HG02870 (cell line): ENCODE measurements at regions not wholly inside any gene's neighbourhood (a gene's known extent, or its start where the extent isn't known, plus 50 kb on each side); places are given as distances from the start of the nearest gene placed in this dataset.
A peak's percentile ranks its signal among the peaks of the same experiment; 100 is the strongest.

ENCODE experiments used
- ATAC-seq: cut with Tn5 transposase; IDR thresholded peaks from one replicate; pipeline ENCODE4 v1.9.1; 2021; ENCODE audit warnings: mild to moderate bottlenecking, moderate library complexity; ENCODE audit not compliant: unreplicated experiment

DNA sequence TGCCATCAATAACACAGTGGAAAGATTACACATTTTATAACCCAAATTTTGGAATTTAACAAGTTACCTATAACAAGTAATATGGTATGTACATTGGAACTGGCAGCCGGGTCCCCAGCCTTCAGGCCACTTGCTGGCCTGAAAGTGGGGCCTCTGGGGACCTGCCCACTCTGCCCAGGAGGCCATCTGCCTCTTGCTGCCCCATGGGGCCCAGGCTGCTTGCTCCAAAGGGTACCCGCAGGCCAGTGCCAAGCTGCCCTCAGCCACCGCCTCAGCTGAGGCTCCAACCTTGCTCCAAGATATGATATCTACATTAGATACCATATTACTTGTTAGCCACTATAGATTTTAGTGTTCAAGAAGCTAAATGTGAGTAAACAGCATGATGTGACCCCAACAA, 120.8 kb upstream of the TMEFF2 start:
- no peak for ATAC-seq

DNA sequence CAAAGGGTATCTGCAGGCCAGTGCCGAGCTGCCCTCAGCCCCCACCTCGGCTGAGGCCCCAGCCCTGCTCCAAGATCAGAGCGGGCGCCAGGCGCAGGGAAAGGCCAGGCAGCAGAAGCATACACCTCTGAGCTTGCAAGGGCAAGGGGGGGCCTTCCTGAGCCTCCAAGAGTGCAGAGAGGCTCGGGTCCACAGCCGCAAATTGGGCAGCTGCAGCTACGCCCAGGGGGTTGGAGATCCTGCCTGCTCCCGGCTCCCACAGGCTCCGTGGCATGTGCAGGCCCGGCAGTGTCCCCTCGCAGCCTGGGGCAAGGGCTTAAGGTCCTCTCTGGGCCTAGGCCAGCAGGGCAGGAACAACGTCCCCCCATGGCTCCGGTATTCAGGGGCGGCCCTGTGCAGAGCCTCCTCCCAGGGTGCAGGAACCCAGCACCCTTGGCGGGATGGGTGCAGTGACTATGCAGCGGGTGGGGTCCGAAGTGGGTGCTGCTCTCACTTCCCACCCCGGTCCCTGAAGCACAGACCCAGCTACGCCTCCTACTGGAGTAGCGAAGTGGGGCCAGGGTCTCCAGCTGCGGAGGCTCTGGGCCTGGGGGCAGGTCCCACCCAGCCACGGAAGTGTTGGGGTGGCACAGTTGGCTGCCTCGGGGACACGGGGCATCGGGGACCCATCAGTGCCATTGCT, 120.2 kb upstream of the TMEFF2 start:
- ATAC-seq = no peak

DNA sequence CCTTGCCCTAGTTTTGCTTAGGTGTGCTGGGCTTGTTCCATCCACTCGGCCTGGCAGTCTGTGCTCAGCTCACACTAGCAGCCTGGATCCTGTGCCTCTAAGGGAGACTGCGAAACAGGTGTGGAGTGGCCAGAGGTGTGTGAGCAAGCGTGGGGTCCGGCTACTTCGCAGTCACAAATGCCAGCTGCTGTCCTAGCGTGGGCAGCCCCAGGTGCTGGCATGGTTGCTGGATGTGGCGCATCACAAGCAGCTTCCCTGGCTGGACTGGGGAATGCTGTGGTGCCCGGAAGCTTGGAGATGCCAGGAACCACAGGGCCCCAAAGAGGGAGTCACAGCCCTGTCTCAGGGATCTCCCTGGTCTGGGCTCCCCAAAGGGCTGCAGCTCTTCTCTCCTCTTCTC, 119.0 kb upstream of the TMEFF2 start:
- no peak for ATAC-seq

DNA sequence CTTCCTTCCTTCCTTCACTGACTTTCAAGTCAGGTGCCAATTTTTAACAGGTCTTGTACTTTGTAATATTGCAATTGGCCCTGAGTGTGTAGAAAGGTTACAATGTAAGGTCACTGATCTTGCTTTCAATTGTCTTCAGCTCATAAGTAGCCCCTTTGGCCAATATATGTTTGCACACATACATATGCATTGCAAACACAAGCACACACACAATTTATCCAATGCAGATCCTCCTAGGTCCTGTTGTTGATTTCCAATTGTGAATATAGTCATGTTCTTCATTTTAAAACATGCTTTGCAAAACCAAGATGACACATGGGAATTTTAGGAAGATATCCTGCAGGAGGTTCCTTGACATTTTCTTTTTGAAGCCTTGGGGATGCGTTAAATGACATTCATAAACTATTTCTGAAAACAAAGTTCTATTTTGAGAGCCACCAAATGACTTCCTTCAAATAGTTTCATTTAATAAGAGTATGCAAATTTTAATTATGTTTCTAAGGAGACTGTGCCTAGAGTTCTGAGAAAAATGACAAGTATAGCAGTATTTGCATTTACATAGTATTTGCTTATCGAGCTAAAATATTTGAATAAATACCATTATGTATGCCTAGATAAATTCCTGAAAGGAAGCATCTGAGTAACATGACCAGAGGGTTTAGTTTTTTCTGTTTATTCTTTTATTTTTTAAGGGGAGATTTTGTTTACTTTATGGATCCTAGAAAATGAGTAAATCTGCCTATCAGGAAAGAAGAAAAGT, 117.1 kb upstream of the TMEFF2 start:
- no peak for ATAC-seq

DNA sequence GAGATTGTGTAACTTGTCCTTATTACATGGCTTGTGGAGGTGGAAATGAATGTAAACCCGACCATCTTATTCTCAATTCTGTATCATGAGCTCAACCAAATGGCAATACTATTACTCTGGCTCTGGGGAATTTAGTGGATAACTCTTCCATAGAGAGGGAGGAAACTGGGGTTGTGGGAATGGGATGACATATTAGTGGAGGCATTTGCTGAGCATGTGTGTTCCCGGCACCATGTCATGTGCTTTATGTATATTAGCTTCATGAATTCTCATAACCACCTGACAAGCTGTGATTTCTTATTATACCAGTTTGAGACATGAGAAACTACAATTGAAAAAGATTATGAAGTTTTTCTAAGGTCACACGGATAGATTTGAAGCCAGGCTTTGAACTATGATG, 112.8 kb upstream of the TMEFF2 start:
- no peak for ATAC-seq

DNA sequence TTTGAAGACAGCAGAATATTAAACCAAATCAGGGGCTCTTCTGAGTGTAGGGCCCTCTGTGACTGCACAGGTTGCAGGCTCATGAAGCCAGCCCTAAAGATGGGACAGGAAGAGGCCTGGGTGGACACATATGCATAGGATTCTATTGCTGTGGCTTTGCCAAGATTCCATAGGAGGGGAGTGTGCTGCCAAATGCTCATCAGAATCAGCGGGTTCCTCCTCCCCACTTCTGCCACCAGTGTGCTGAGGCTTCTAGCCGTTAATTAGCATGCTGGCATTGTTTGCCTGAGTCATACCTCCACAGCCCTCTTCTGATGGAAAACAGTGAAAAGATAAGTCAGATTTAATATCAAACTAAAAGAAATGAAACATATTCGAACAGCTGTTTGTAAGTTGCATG, 103.9 kb upstream of the TMEFF2 start:
- no peak for ATAC-seq

DNA sequence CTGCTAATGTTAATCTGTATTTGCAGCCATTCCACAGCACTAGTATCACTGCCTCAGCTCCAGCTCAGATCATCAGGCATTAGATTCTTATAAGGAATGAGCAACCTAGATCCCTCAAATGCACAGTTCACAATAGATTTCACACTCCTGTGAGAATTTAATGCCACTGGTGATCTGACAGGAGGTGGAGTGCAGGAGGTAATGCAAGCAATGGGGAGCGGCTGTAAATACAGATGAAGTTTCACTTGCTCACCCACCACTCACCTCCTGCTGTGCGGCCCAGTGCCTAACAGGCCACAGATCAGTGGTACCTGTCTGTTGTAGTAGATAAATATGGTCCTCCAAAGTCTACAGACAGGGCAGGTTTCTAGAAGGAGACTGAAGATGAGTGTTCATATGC, 97.7 kb upstream of the TMEFF2 start:
- no peak for ATAC-seq

DNA sequence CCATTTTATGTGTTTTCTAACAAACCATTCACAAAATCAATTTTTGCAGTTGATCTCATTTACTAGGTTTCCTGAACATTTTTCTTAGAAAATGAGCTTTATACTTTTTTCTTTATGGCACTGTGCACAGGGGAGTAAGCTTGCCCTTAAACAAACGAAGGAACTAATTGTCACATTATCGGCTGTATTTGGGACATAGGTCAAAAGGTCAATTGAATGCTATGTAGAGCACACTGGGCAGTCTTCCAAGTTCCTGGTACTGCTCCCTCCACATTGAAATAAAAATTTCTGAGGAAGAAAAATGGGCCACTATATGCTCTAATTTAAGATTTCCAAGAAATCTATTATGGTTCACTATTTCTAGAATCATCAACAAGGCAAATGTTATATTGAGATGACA, 93.6 kb upstream of the TMEFF2 start:
- ATAC-seq = no peak

DNA sequence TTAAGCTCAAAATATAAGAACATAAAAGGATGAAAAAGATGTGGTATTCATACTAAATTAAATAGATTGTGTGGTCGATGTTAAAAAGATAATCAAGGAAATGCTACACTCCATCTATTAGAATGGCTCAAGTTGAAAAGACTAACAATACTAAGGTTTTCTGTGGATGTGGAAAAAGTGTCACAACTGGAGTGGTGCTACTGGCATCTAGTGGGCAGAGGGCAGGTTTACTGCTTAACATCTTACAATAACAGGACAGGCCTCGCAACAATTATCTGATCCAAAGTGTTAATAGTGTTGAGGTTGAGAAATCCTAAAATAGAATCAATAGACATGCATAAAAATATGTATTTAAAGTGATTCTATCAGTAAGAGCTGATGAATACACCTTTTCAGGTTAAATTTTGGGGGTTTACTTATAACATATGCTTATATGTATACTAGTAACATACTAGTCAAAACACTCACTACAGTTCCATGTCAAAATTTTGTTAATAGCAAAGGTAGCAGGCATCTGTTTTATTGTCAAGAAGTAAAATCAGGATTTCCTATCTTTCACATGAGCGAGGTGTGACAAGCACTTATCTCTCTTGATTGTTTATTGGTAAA, 91.5 kb upstream of the TMEFF2 start:
- ATAC-seq = peak; percentile 57

DNA sequence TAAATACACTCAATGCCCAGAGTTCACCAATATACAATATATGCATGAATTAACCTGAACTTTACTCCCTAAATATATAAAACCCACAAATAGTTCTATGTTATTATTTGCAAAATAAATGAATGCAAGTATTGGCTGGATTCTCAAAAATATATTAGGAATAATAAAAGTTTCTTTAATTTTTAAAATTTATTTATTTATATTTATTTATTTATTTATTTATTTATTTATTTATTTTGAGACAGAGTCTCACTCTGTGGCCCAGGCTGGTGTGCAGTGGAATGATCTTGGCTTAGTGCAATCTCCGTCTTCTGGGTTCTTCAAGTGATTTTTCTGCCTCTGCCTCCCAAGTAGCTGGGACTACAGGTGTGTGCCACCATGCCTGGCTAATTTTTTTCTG, 88.7 kb upstream of the TMEFF2 start:
- no peak for ATAC-seq

DNA sequence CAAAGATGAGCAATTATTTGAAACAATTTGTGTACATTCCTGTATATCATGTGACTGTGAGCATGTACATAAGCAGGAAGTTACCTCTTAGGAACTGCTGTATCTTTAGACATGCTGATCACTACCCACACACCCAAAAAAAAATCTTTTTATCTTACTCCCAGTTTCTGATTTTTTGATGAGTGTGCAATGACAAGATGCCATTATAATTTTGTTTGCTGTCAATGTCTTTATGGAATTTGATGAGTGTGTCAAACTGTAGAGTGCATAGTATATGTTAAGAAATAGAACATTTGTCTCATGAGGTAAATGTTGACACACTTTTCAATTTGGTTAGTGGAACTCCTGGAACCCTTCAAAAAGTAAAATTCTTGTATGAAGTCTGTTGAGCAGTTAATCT, 84.0 kb upstream of the TMEFF2 start:
- no peak for ATAC-seq

DNA sequence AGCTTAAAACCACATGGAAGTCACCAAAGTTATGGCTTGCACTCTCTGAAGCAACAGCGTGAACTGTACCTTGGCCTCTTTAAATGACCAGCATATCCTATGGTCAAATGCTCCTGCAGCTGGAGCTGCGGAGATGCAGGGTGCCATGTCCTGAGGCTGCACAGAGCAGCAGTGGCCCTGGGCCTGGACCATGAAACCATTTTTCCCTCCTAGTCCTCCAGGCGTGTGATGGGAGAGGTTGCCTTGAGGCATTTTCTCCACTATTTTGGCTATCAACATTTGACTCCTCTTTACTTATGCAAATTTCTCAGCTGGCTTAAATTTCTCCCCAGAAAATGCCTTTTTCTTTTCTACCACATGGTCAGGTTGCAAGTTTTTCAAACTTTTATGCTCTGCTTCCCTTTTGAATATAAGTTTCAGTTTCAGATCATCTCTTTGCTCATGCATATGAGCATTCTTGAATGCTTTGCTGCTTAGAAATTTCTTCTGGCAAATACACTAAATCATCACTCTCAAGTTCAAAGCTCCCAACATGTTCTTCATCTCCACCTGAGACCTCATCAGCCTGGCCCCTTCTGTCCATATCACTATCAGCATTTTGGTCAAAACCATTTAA, 82.9 kb upstream of the TMEFF2 start:
- no peak for ATAC-seq

DNA sequence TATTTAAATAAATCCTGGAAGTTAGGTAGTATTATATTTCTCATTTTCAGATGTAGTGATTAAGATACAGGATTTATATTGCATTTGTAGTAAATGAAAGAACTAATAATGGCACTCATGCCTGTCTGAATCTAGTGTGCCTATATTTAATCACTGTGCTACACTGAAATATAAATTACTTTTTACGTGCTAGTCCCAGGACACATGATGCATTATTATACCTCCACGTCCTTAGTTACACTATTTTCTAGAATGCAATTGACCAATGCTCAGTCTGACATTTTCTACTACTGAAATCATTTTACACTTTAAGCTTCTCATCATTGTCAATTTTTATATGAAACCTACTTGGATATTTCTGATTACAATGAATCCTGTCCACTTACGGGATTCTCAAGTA, 80.9 kb upstream of the TMEFF2 start:
- no peak for ATAC-seq

DNA sequence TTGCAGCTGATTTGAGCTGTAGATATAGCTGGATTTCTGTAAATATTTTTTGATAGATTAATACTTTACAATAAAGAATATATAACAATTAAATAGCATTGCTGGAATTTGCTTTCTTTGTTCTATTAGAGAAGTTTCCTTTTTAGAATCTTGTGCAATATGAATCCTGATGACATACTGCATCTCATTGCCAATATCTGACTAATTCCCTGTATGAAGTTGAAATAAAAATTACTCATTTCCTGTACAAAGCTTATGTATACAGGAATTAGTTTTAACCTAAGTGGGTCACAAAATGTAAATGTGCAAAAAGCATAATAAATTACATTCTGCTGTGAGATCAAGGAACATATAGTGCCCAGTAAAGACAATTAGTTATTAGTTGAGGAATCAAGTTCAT, 72.8 kb upstream of the TMEFF2 start:
- ATAC-seq = no peak

DNA sequence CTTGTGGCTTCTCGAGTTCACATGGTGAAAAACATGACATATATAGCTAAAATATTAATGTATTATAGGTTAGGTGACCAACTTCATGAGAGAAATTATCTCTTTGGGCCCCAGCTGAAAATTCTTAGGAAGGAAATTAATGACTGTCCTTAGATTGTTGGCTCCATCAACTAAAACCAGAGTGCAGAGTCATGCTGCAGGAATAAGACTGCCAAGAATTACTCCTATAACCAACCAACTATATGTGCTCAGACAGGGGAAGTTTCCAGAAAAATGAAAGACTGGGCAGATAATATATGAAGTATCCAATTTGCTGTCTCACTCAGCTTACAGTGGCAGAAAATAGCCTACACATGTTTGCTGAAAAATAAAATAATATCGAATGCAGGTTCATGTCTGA, 71.0 kb upstream of the TMEFF2 start:
- ATAC-seq = no peak

DNA sequence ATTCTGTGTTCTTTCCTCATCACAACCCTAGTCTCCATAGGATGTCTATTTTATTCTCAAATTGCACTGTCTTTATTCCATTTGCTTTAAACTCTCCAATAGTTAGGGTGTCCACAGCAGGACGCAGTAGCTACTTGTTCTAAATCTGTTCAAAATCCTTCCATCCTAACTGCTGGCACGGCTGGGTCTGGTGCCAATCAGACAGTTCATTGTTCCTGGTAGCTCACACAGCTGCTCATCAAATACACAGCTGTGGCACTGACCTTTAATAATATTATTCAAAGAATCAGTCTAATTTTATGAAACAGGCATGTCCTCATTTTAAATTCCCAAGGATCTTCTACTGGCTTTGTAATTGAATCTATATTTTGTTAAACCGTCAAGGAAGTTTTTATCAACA, 59.7 kb upstream of the TMEFF2 start:
- ATAC-seq = no peak

DNA sequence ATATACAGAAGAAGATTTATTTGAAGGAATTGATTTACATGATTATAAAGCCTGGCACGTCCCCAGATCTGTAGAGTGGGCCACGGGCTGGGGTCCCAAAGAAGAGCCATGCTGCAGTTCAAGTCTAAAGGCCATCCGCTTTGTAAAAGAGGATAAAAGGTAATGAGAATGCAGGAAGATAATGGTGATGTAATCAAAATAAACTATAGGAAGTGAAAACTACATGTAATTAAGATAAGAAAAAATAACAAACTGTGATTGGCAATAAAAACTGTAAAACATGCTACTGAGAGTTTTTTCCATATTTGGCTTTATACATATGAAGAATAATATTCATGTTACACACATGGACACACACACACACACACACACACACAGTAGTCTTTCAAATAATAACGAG, 59.0 kb upstream of the TMEFF2 start:
- ATAC-seq = no peak

DNA sequence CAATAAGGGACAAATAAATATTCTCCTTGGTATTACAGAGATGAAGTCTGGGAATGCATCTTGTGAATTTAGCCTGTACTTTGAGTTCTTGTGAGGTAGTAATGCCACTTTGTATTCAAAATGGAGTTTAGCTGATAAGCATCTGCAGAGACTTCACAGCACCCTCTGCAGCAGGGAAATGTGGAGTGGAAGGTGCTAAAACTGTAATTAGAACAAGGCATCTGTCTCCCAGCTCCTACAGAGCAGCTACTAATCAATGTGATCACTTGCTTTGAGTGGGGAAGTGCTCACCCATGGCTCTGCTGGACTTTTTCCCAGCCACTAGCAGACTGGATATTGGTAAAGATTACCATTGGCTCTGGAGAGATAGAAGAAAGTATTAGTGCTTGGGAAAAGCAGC, 56.2 kb upstream of the TMEFF2 start:
- no peak for ATAC-seq

DNA sequence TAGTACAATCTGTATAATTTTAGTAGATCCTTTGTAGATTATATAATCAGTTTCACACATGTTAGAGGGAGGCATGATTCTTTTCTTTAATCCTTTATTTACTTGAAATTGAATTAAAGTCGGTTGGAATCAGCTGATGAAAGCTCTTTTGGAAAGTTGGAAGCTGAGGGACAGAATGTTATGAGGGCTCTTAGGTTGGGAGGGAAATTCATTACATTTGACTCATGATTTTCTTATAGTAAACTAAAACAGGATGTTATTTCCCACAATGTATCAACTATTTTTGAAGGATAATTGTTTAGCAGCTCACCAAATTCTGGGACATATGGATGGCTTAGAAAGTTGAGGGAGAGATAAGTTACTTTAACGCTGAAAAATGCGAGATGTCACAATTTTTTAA, 52.7 kb upstream of the TMEFF2 start:
- no peak for ATAC-seq

DNA sequence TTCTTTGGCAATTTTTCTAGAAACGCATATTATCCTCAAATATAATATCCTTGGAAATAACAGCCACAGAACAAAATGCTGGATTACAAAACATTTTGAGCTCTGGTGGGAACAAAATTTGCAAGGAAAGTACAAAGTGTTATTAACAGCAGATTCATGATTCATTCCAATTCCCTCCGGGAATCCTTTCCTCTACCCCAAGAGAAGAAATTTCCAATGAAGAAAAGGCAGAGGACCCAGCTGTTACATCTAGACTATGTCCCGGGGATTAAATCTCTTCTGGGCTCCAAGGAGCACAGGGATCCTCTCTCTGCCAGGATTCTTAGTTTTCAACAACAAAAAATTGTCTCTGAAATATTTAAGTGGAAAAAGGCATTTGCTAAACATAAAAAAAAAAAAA, 51.6 kb upstream of the TMEFF2 start:
- no peak for ATAC-seq

DNA sequence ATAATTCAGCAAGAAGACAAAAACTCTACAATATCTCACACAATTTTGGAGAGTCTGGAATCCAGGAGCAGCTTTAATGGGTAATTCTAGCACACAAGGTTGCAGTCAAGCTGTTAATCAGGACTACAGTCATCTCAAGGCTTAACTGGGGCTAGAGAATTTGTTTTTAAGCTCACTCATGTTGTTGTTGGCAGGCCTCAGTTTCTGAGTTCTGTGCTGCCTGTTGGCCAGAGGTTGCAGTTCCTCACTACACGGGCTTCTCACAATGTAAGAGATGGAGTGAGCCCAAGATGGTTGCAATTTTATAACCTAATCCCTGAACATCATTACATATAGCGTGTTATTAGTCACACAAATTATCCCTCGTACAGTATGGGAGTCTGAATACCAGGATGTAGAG, 50.6 kb upstream of the TMEFF2 start:
- ATAC-seq = no peak
